ENCODE measurements at regions not wholly inside any gene's neighbourhood (a gene's known extent, or its start where the extent isn't known, plus 50 kb on each side); places are given as distances from the start of the nearest gene placed in this dataset.
A peak's percentile ranks its signal among the peaks of the same experiment; 100 is the strongest.

GRCh38 chr20:10724449-10725173 lies 50.8 kb upstream of the JAG1 start:
- no peak for DNase-seq (ENCODE audit: low read depth in 2 of 2)

GRCh38 chr20:10728873-10729670 lies 55.3 kb upstream of the JAG1 start:
- DNase-seq (ENCODE audit: low read depth in 2 of 2), result peak in 1 of 2 donors; percentile 77

GRCh38 chr20:10729785-10730184 lies 56.0 kb upstream of the JAG1 start:
- no peak for DNase-seq (ENCODE audit: low read depth in 2 of 2)

- no peak for DNase-seq (ENCODE audit: low read depth in 2 of 2)
Observed at GRCh38 chr20:10730629-10731183, 56.9 kb upstream of the JAG1 start.

GRCh38 chr20:10731190-10731965 lies 57.6 kb upstream of the JAG1 start:
- peak in 1 of 2 donors; percentile 67 for DNase-seq (ENCODE audit: low read depth in 2 of 2)

- no peak for DNase-seq (ENCODE audit: low read depth in 2 of 2)
Observed at GRCh38 chr20:10733122-10733521, 59.3 kb upstream of the JAG1 start.

- peak in 1 of 2 donors; percentile 14 for DNase-seq (ENCODE audit: low read depth in 2 of 2)
Observed at GRCh38 chr20:10735195-10735949, 61.6 kb upstream of the JAG1 start.

- no peak for DNase-seq (ENCODE audit: low read depth in 2 of 2)
Observed at GRCh38 chr20:10739134-10739533, 65.3 kb upstream of the JAG1 start.

GRCh38 chr20:10739566-10739965 lies 65.8 kb upstream of the JAG1 start:
- peak in 1 of 2 donors; percentile 45 for DNase-seq (ENCODE audit: low read depth in 2 of 2)

- DNase-seq (ENCODE audit: low read depth in 2 of 2), result peak in 1 of 2 donors; percentile 36
Observed at GRCh38 chr20:10741060-10741459, 67.3 kb upstream of the JAG1 start.

GRCh38 chr20:10745790-10746189 lies 72.0 kb upstream of the JAG1 start:
- DNase-seq (ENCODE audit: low read depth in 2 of 2), result no peak

- DNase-seq (ENCODE audit: low read depth in 2 of 2), result no peak
Observed at GRCh38 chr20:10747019-10747418, 73.2 kb upstream of the JAG1 start.

- no peak for DNase-seq (ENCODE audit: low read depth in 2 of 2)
Observed at GRCh38 chr20:10749084-10749483, 75.3 kb upstream of the JAG1 start.

- no peak for DNase-seq (ENCODE audit: low read depth in 2 of 2)
Observed at GRCh38 chr20:10752206-10752605, 78.4 kb upstream of the JAG1 start.

- DNase-seq (ENCODE audit: low read depth in 2 of 2), result peak in 1 of 2 donors; percentile 34
Observed at GRCh38 chr20:10754824-10755223, 81.0 kb upstream of the JAG1 start.

- DNase-seq (ENCODE audit: low read depth in 2 of 2), result peak in 1 of 2 donors; percentile 82
Observed at GRCh38 chr20:10758446-10758845, 84.6 kb upstream of the JAG1 start.

- DNase-seq (ENCODE audit: low read depth in 2 of 2), result peak; percentile 41 to 92
Observed at GRCh38 chr20:10761232-10761631, 87.4 kb upstream of the JAG1 start.

GRCh38 chr20:10761786-10762185 lies 88.0 kb upstream of the JAG1 start:
- peak; percentile 24 to 85 for DNase-seq (ENCODE audit: low read depth in 2 of 2)

GRCh38 chr20:10762216-10762615 lies 88.4 kb upstream of the JAG1 start:
- no peak for DNase-seq (ENCODE audit: low read depth in 2 of 2)

GRCh38 chr20:10763112-10763511 lies 89.3 kb upstream of the JAG1 start:
- DNase-seq (ENCODE audit: low read depth in 2 of 2), result peak; percentile 39 to 70

GRCh38 chr20:10769700-10770099 lies 95.9 kb upstream of the JAG1 start:
- peak in 1 of 2 donors; percentile 34 for DNase-seq (ENCODE audit: low read depth in 2 of 2)

All from lung microvascular endothelial cell (primary cell).